OCI-LY7 (cell line): ENCODE measurements at regions not wholly inside any gene's neighbourhood (a gene's known extent, or its start where the extent isn't known, plus 50 kb on each side); places are given as distances from the start of the nearest gene placed in this dataset.

ENCODE experiments used
- BruUV-seq: library from RNA; stranded (reverse); fragments of 400-500 nt; replicated peaks from 2 replicates; lab custom pipeline; 2021; lab: Mats Ljungman, UMichigan
- CTCF ChIA-PET: fragments of 300-600 bp; sonication (Branson Sonifier 250); formaldehyde crosslinking; loops from one replicate; lab custom pipeline; 2022; ENCODE audit warnings: antibody characterized with exemption; ENCODE audit not compliant: unreplicated experiment; lab: Charles Lee
- POLR2A ChIA-PET: fragments of 300-600 bp; sonication (Branson Sonifier 250); formaldehyde crosslinking; loops from one replicate; lab custom pipeline; 2022; ENCODE audit warnings: antibody characterized with exemption; lab: Charles Lee
- DNase-seq: peaks from one replicate; pipeline ENCODE4 v3.0.0-alpha.2; 2015; ENCODE audit warnings: low spot score
- H2AFZ ChIP-seq: fragments of 200-600 bp; sonication (generic), shearing (Covaris generic); 2 replicates; pipeline ENCODE4 v1.6.1; 2014; ENCODE audit warnings: mild to moderate bottlenecking, antibody characterized with exemption, low read length, moderate library complexity
- H3K27ac ChIP-seq: fragments of 200-600 bp; sonication (generic); 2 replicates; pipeline ENCODE4 v1.5.1; 2014; ENCODE audit warnings: mixed run types, low read depth, mild to moderate bottlenecking, moderate library complexity, low read length, inconsistent platforms; ENCODE audit not compliant: poor library complexity, severe bottlenecking
- H3K36me3 ChIP-seq: fragments of 200-600 bp; sonication (generic); 2 replicates; pipeline ENCODE4 v1.6.1; 2014; ENCODE audit warnings: mild to moderate bottlenecking, antibody characterized with exemption, low read length, moderate library complexity, mixed read lengths; ENCODE audit not compliant: insufficient read depth
- H3K4me1 ChIP-seq: fragments of 200-600 bp; sonication (generic); 2 replicates; pipeline ENCODE4 v1.5.1; 2014; ENCODE audit warnings: mild to moderate bottlenecking, low read length; ENCODE audit not compliant: insufficient read depth, poor library complexity, severe bottlenecking
- H3K4me2 ChIP-seq: fragments of 200-600 bp; sonication (generic); 2 replicates; pipeline ENCODE4 v1.6.1; 2014; ENCODE audit warnings: mild to moderate bottlenecking, low read length
- H3K4me3 ChIP-seq: fragments of 200-600 bp; sonication (generic); 2 replicates; pipeline ENCODE4 v1.5.1; 2014; ENCODE audit warnings: mild to moderate bottlenecking, low read depth, low read length; ENCODE audit not compliant: poor library complexity, severe bottlenecking
- H3K79me2 ChIP-seq: fragments of 200-600 bp; sonication (generic); 2 replicates; pipeline ENCODE4 v1.6.1; 2016; ENCODE audit warnings: low read depth, mild to moderate bottlenecking, low read length, moderate library complexity, mixed read lengths; ENCODE audit not compliant: insufficient read depth
- H3K9me2 ChIP-seq: fragments of 200-600 bp; sonication (generic); 2 replicates; pipeline ENCODE4 v1.6.1; 2016; ENCODE audit warnings: mild to moderate bottlenecking, low read length, mixed read lengths; ENCODE audit not compliant: insufficient read depth
- H3K9me3 ChIP-seq: fragments of 200-600 bp; sonication (generic); 2 replicates; pipeline ENCODE4 v1.6.1; 2014; ENCODE audit warnings: mild to moderate bottlenecking, mixed run types, low read length, mixed read lengths
- H4K20me1 ChIP-seq: fragments of 200-600 bp; sonication (generic); 2 replicates; pipeline ENCODE4 v1.6.1; 2014; ENCODE audit warnings: mild to moderate bottlenecking, antibody characterized with exemption, low read length, moderate library complexity, mixed read lengths; ENCODE audit not compliant: insufficient read depth
- CTCF ChIP-seq: fragments of 200-600 bp; sonication (generic); conservative IDR thresholded peaks from 2 replicates; pipeline ENCODE4 v1.5.1; 2014; ENCODE audit warnings: mild to moderate bottlenecking, antibody characterized with exemption, low read length, moderate library complexity, mixed read lengths
- EZH2phosphoT487 ChIP-seq: fragments of 200-600 bp; sonication (generic); IDR thresholded peaks from 2 replicates; pipeline ENCODE4 v1.6.1; 2018; ENCODE audit warnings: low read depth, borderline replicate concordance, mild to moderate bottlenecking, mixed run types, antibody characterized with exemption, low read length, moderate library complexity, mixed read lengths
- intact Hi-C: fragments of 100-400 bp; cut with micrococcal nuclease; formaldehyde crosslinking; loops from one replicate; pipeline ENCODE4 v1.10.0; 2022; ENCODE audit not compliant: unreplicated experiment

DNA sequence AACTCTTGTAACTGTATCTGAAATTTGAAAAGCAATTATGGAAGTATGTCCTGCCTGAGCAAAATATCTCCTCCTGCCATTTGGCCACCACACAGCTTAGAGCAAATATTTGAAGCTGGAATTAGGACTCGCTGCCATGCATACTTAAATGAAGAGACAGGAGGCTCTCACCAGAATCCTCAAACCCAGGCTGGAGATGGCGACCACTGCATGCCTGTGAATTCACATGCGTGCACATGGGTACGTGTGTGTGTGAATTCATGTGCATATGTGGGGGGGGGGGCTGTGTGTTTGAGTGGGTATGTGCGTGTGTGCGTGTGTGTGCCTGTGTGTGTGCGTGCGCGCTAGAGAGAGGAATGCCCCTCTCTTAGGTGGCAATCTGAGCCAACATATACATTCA is 84.1 kb upstream of the IRX1 start:
- POLR2A ChIA-PET: no interaction called here
- H3K9me3 ChIP-seq: no peaks in the 10 kb centered on the region
- H3K36me3 ChIP-seq: no peaks in the 10 kb centered on the region
- no peaks in the 10 kb centered on the region for H3K9me2 ChIP-seq
- H3K4me2 ChIP-seq: no peak overlapping the region
- no TSS peak for BruUV-seq
- H2AFZ ChIP-seq: no peak overlapping the region
- TF ChIP-seq CTCF: no peak
- TF ChIP-seq EZH2phosphoT487: no peak
- H4K20me1 ChIP-seq: no peaks in the 10 kb centered on the region
- no peak for DNase-seq
- no peaks in the 10 kb centered on the region for H3K79me2 ChIP-seq
- intact Hi-C loops: no loop called here
- CTCF ChIA-PET: no interaction called here
- H3K4me3 ChIP-seq: no peak overlapping the region
- no peak overlapping the region for H3K27ac ChIP-seq
- H3K4me1 ChIP-seq: no peaks in the 10 kb centered on the region

DNA sequence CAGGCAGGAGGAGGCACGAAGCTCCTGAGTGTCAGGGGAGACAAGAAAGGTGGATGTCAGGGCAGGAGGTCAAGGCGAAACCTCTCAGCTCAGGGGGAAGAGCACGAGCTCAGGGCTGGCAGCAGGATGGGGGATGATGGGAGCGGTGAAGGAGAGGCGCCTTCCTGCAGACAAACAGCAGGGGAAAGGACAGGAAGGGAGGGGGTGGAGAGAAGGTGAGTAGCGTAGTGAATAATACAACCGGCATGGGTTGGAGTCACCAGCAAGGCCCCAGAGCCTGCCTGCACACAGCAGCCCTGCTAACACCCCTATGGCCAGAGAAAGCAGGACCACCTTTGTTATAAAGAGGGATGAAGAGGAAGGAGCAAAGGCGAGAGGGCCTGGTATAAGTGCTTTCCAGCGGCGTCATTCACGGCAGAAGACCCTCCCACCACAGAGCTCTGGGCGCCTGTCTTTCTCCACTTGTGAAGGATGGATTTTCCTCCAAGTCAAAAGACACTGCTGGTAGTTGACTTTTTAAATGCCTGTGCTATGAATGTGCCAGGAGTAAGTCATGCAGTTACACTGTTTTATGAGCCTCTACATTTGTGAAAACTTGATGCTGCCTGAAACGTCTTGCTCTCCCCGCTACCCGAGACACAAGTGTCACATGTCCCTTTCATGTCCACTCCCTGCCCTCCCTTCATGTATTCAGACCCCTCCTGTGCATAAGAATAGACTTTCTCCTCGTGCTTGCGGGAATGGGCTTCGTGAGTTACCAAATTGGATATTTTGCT is 84.8 kb upstream of the IRX1 start:
- POLR2A ChIA-PET: no interaction called here
- no peaks in the 10 kb centered on the region for H3K4me1 ChIP-seq

More for the DNA sequence above, 84.8 kb upstream of the IRX1 start:
- no peak overlapping the region for H3K27ac ChIP-seq
- H3K4me3 ChIP-seq: no peak overlapping the region
- no peaks in the 10 kb centered on the region for H3K79me2 ChIP-seq
- TF ChIP-seq EZH2phosphoT487 (no peak), CTCF (no peak)
- CTCF ChIA-PET: no interaction called here
- intact Hi-C loops: no loop called here
- no peaks in the 10 kb centered on the region for H4K20me1 ChIP-seq
- no peaks in the 10 kb centered on the region for H3K36me3 ChIP-seq
- H3K9me3 ChIP-seq: no peaks in the 10 kb centered on the region
- BruUV-seq: no TSS peak
- DNase-seq: no peak
- H3K4me2 ChIP-seq: no peak overlapping the region
- no peaks in the 10 kb centered on the region for H3K9me2 ChIP-seq
- no peak overlapping the region for H2AFZ ChIP-seq
